K562 (cell line): ENCODE measurements at regions not wholly inside any gene's neighbourhood (a gene's known extent, or its start where the extent isn't known, plus 50 kb on each side); places are given as distances from the start of the nearest gene placed in this dataset.

Experiments
- ATAC-seq: fragments of 200-7000 bp; cut with Tn5 transposase; 3 replicates; pipeline ENCODE4 v1.9.1; 2020; ENCODE audit warnings: moderate library complexity
- BruUV-seq: library from RNA; stranded (reverse); fragments of 400-500 nt; replicated peaks from 2 replicates; lab custom pipeline; 2021; lab: Mats Ljungman, UMichigan
- CTCF ChIA-PET: fragments of 300-600 bp; formaldehyde crosslinking; extraction: SDS; loops from one replicate; lab custom pipeline; 2021; ENCODE audit warnings: low intra/inter-chr PET ratio; lab: Yijun Ruan, JAX
- POLR2A ChIA-PET: fragments of 300-600, 350-650 bp; sonication (Branson Sonifier 250); formaldehyde crosslinking; extraction: SDS; loops from one replicate; lab custom pipeline; 2021; ENCODE audit warnings: antibody characterized with exemption, inconsistent platforms; lab: Yijun Ruan, JAX
- DNase-seq, 4 experiments: peaks; one replicate each; pipeline versions ENCODE4 v3.0.0 to v3.0.0-alpha.2; 2011 to 2018; ENCODE audit warnings: low spot score in 3 of 4, mixed read lengths in 3 of 4; ENCODE audit errors: extremely low read depth in 1 of 4
- FAIRE-seq: peaks from 2 replicates; lab custom pipeline; 2011; peaks lifted over from hg19 to GRCh38; lab: Jason Lieb, UNC
- H2AFZ ChIP-seq: 2 replicates; pipeline ENCODE4 v1.6.0; 2011; ENCODE audit warnings: low read depth, low read length, control low read depth, inconsistent platforms
- H3K27ac ChIP-seq: fragments of 200-600 bp; 3 replicates; pipeline ENCODE4 v1.8.0; 2011; ENCODE audit warnings: low read depth, mild to moderate bottlenecking, control low read depth, inconsistent platforms, low read length, moderate library complexity, mixed read lengths; ENCODE audit errors: extremely low read depth
- H3K27me3 ChIP-seq, 2 experiments: fragments of 300-600 bp in 1 of 2; 2 replicates in 1 of 2; 3 replicates in 1 of 2; pipeline versions ENCODE4 v1.6.0 to v1.8.0; 2011; ENCODE audit warnings: inconsistent platforms in 2 of 2, low read length in 2 of 2, mild to moderate bottlenecking in 1 of 2, mixed read lengths in 1 of 2, moderate library complexity in 1 of 2; ENCODE audit not compliant: control insufficient read depth in 2 of 2, insufficient read depth in 2 of 2
- H3K36me3 ChIP-seq: fragments of 300-600 bp; 3 replicates; pipeline ENCODE4 v1.8.0; 2011; ENCODE audit warnings: mild to moderate bottlenecking, low read length, inconsistent platforms; ENCODE audit not compliant: control insufficient read depth, insufficient read depth
- H3K4me1 ChIP-seq, 2 experiments: fragments of 200-600 bp in 1 of 2; replicated peaks in 1 of 2; 2 replicates in 1 of 2; 3 replicates in 1 of 2; pipeline versions ENCODE4 v1.5.1 to v1.8.0; 2011; ENCODE audit warnings: inconsistent platforms in 2 of 2, low read length in 2 of 2, mild to moderate bottlenecking in 1 of 2, mixed read lengths in 1 of 2, moderate library complexity in 1 of 2; ENCODE audit not compliant: control insufficient read depth in 2 of 2, insufficient read depth in 2 of 2
- H3K4me2 ChIP-seq: 2 replicates; pipeline ENCODE4 v1.6.1; 2011; ENCODE audit warnings: low read length, control low read depth, inconsistent platforms, mixed read lengths; ENCODE audit not compliant: insufficient read depth
- H3K4me3 ChIP-seq: fragments of 200-600 bp; sonication (generic), shearing (Covaris generic); 2 replicates; pipeline ENCODE4 v1.5.1; 2016; ENCODE audit warnings: control low read depth, inconsistent platforms
- H3K79me2 ChIP-seq: fragments of 200-600 bp; 3 replicates; pipeline ENCODE4 v1.8.0; 2011; ENCODE audit warnings: low read length, inconsistent platforms; ENCODE audit not compliant: control insufficient read depth, insufficient read depth
- H3K9ac ChIP-seq, 2 experiments: 2 replicates each; pipeline versions ENCODE4 v1.6.0 to v1.6.1; 2011; ENCODE audit warnings: low read depth in 2 of 2, low read length in 2 of 2, control low read depth in 1 of 2, inconsistent platforms in 1 of 2, mild to moderate bottlenecking in 1 of 2, mixed read lengths in 1 of 2; ENCODE audit not compliant: insufficient read depth in 1 of 2
- H3K9me1 ChIP-seq: one replicate; pipeline ENCODE4 v1.6.0; 2011; ENCODE audit warnings: inconsistent platforms, mild to moderate bottlenecking, low read length, moderate library complexity; ENCODE audit not compliant: control insufficient read depth, insufficient read depth
- H3K9me3 ChIP-seq: replicated peaks from 2 replicates; pipeline ENCODE4 v1.5.1; 2011; ENCODE audit warnings: low read depth, low read length, inconsistent platforms; ENCODE audit not compliant: control insufficient read depth, insufficient read depth
- H4K20me1 ChIP-seq: replicated peaks from 2 replicates; pipeline ENCODE4 v1.6.1; 2011; ENCODE audit warnings: low read length, inconsistent platforms, mixed read lengths; ENCODE audit not compliant: control insufficient read depth, insufficient read depth
- EZH2 ChIP-seq: IDR thresholded peaks from 2 replicates; pipeline ENCODE4 v1.6.1; 2012; ENCODE audit warnings: low read depth, mild to moderate bottlenecking, inconsistent platforms, low read length, borderline replicate concordance
- KLF1 ChIP-seq: fragments of 450-650 bp; IDR thresholded peaks from 2 replicates; pipeline ENCODE4 v1.6.1; 2016; ENCODE audit warnings: missing genetic modification characterization, missing compliant biosample characterization
- PHF20 ChIP-seq: fragments of 450-650 bp; IDR thresholded peaks from 2 replicates; pipeline ENCODE4 v1.6.1; 2018; ENCODE audit not compliant: partially characterized antibody
- RBM15 ChIP-seq: fragments of 200-400 bp; formaldehyde crosslinking; IDR thresholded peaks from 2 replicates; pipeline ENCODE4 v1.6.1; 2018; ENCODE audit warnings: mild to moderate bottlenecking, low read length, moderate library complexity; ENCODE audit not compliant: insufficient read depth
- SMAD1 ChIP-seq: fragments of 150-350 bp; IDR thresholded peaks from 2 replicates; pipeline ENCODE4 v1.6.1; 2014; ENCODE audit warnings: low read length, low read depth; ENCODE audit not compliant: partially characterized antibody
- SMARCE1 ChIP-seq: fragments of 450-650 bp; IDR thresholded peaks from 2 replicates; pipeline ENCODE4 v1.7.1; 2016; ENCODE audit warnings: mild to moderate bottlenecking
- STAT5A ChIP-seq: IDR thresholded peaks from 2 replicates; pipeline ENCODE4 v1.6.1; 2012; ENCODE audit warnings: low read length, inconsistent platforms, borderline replicate concordance
- ZBTB40 ChIP-seq, 2 experiments: fragments of 450-650 bp in 1 of 2; sonication (generic) in 1 of 2; formaldehyde crosslinking in 1 of 2; IDR thresholded peaks; 2 replicates each; pipeline versions ENCODE4 v1.7.1 to v1.9.0; 2016 to 2022; ENCODE audit warnings: inconsistent platforms in 1 of 2, mild to moderate bottlenecking in 1 of 2, missing genetic modification reagents in 1 of 2
- ZNF280B ChIP-seq: fragments of 250-450 bp; sonication (Bioruptor Pico); IDR thresholded peaks from 2 replicates; pipeline ENCODE4 v1.5.1; 2021; ENCODE audit warnings: mild to moderate bottlenecking
- ZNF639 ChIP-seq, 2 experiments: fragments of 200-800 bp in 1 of 2; sonication (Bioruptor generic) in 1 of 2; sonication (generic) in 1 of 2; formaldehyde crosslinking in 1 of 2; IDR thresholded peaks in 1 of 2; conservative IDR thresholded peaks in 1 of 2; 2 replicates each; pipeline versions ENCODE4 v1.5.0 to v1.6.1; 2016 to 2020; ENCODE audit warnings: missing compliant biosample characterization in 1 of 2, missing genetic modification characterization in 1 of 2, missing genetic modification reagents in 1 of 2
- WGBS: fragments of 100-300 bp; shearing (Covaris generic); methylation state at CpG from one replicate; pipeline ENCODE4 v1.1.6; 2016; ENCODE audit warnings: low coverage, mixed read lengths; ENCODE audit not compliant: insufficient coverage; ENCODE audit errors: missing lambda C conversion rate; 5-methylcytosine and 5-hydroxymethylcytosine counted together
- in situ Hi-C: fragments of 300-500 bp; cut with MboI; formaldehyde crosslinking; loops from 4 replicates; pipeline ENCODE4 v1.15.0; 2018; ENCODE audit warnings: inconsistent platforms, mixed read lengths
- intact Hi-C: fragments of 100-400 bp; cut with micrococcal nuclease; formaldehyde crosslinking; loops from 2 replicates; pipeline ENCODE4 v1.14.2; 2022

GRCh38 chr4:152159773-152160172 lies 376.1 kb downstream of the FBXW7 start:
- intact Hi-C loops, result no loop called here
- H3K79me2 ChIP-seq, result no peaks in the 10 kb centered on the region
- 3% methylated on average over 2 of the region's 2 CpGs for WGBS
- H3K27ac ChIP-seq, result no peak overlapping the region
- no peak for ATAC-seq
- peaks cover 3 to 27% of the 10 kb centered on the region in 2 experiments; a peak in 3 of 5 replicates for H3K27me3 ChIP-seq
- no peak for DNase-seq
- ChIA-PET POLR2A (no interaction called here), CTCF (no interaction called here)
- no peak overlapping the region for H3K9ac ChIP-seq
- H3K36me3 ChIP-seq, result no peaks in the 10 kb centered on the region
- in situ Hi-C loops, result no loop called here
- no peaks in the 10 kb centered on the region for H3K9me1 ChIP-seq
- no TSS peak for BruUV-seq
- H3K4me1 ChIP-seq, result no peaks in the 10 kb centered on the region
- no peak overlapping the region for H3K4me3 ChIP-seq
- no peaks in the 10 kb centered on the region for H4K20me1 ChIP-seq
- FAIRE-seq, result no peak
- H3K9me3 ChIP-seq, result no peaks in the 10 kb centered on the region
- H2AFZ ChIP-seq, result no peak overlapping the region
- no peak overlapping the region for H3K4me2 ChIP-seq
- TF ChIP-seq STAT5A (no peak), SMARCE1 (no peak), RBM15 (no peak), PHF20 (no peak), ZBTB40 (IDR thresholded peaks at IDR 0.05) (no peak), ZBTB40 (CRISPR knock-in tag; IDR thresholded peaks at IDR 0.05) (no peak), KLF1 (tag) (no peak), SMAD1 (no peak), ZNF280B (no peak), EZH2 (no peak), ZNF639 (CRISPR knock-in tag; conservative IDR thresholded peaks at IDR 0.05 in 1 of 2, IDR thresholded peaks at IDR 0.05 in 1 of 2) (no peak)
